ENCODE measurements at regions not wholly inside any gene's neighbourhood (a gene's known extent, or its start where the extent isn't known, plus 50 kb on each side); places are given as distances from the start of the nearest gene placed in this dataset.

GRCh38 chr1:244945109-244945671 is 80.8 kb upstream of the HNRNPU start:
- Mint-ChIP-seq H3K4me3 (ENCODE audit: unreplicated experiment) (no peak overlapping the region), H3K9me3 (ENCODE audit: low read depth) (peaks cover 9% of the 10 kb centered on the region), H3K27ac (ENCODE audit: unreplicated experiment) (no peak overlapping the region), H3K36me3 (ENCODE audit: low read depth) (peaks cover 3% of the 10 kb centered on the region), H3K4me1 (ENCODE audit: low read depth) (no peaks in the 10 kb centered on the region), H3K27me3 (ENCODE audit: low read depth) (no peaks in the 10 kb centered on the region)
- TF ChIP-seq CTCF (IDR thresholded peaks at IDR 0.05), result no peak
- DNase-seq (ENCODE audit: low spot score), result no peak

- Mint-ChIP-seq H3K9me3 (ENCODE audit: low read depth) (no peaks in the 10 kb centered on the region), H3K36me3 (ENCODE audit: low read depth) (no peaks in the 10 kb centered on the region), H3K27me3 (ENCODE audit: low read depth) (no peaks in the 10 kb centered on the region), H3K27ac (ENCODE audit: unreplicated experiment) (no peak overlapping the region), H3K4me3 (ENCODE audit: unreplicated experiment) (no peak overlapping the region), H3K4me1 (ENCODE audit: low read depth) (no peaks in the 10 kb centered on the region)
- no peak for TF ChIP-seq CTCF (IDR thresholded peaks at IDR 0.05)
- DNase-seq (ENCODE audit: low spot score), result no peak
These were observed 76.8 kb upstream of the HNRNPU start for GRCh38 chr1:244941121-244941520.

GRCh38 chr1:244937099-244937498 is 72.8 kb upstream of the HNRNPU start:
- no peak overlapping the region for H3K27ac Mint-ChIP-seq (ENCODE audit: unreplicated experiment)
- no peaks in the 10 kb centered on the region for H3K9me3 Mint-ChIP-seq (ENCODE audit: low read depth)
- H3K36me3 Mint-ChIP-seq (ENCODE audit: low read depth), result no peaks in the 10 kb centered on the region
- TF ChIP-seq CTCF (IDR thresholded peaks at IDR 0.05), result no peak
- H3K4me3 Mint-ChIP-seq (ENCODE audit: unreplicated experiment), result no peak overlapping the region
- no peak for DNase-seq (ENCODE audit: low spot score)
- no peaks in the 10 kb centered on the region for H3K4me1 Mint-ChIP-seq (ENCODE audit: low read depth)
- no peaks in the 10 kb centered on the region for H3K27me3 Mint-ChIP-seq (ENCODE audit: low read depth)

- Mint-ChIP-seq H3K4me1 (ENCODE audit: low read depth) (peaks cover 14% of the 10 kb centered on the region), H3K27ac (ENCODE audit: unreplicated experiment) (no peak overlapping the region), H3K9me3 (ENCODE audit: low read depth) (no peaks in the 10 kb centered on the region), H3K27me3 (ENCODE audit: low read depth) (no peaks in the 10 kb centered on the region), H3K36me3 (ENCODE audit: low read depth) (no peaks in the 10 kb centered on the region), H3K4me3 (ENCODE audit: unreplicated experiment) (no peak overlapping the region)
- no peak for TF ChIP-seq CTCF (IDR thresholded peaks at IDR 0.05)
- no peak for DNase-seq (ENCODE audit: low spot score)
These were observed 56.8 kb upstream of the HNRNPU start for GRCh38 chr1:244920911-244921761.

- no peak for DNase-seq (ENCODE audit: low spot score)
- Mint-ChIP-seq H3K4me3 (ENCODE audit: unreplicated experiment) (peak overlapping the region; percentile 72), H3K36me3 (ENCODE audit: low read depth) (no peaks in the 10 kb centered on the region), H3K27me3 (ENCODE audit: low read depth) (no peaks in the 10 kb centered on the region), H3K4me1 (ENCODE audit: low read depth) (peaks cover 14% of the 10 kb centered on the region), H3K9me3 (ENCODE audit: low read depth) (no peaks in the 10 kb centered on the region), H3K27ac (ENCODE audit: unreplicated experiment) (no peak overlapping the region)
- TF ChIP-seq CTCF (IDR thresholded peaks at IDR 0.05), result no peak
These were observed 55.3 kb upstream of the HNRNPU start for GRCh38 chr1:244919320-244920282.
